HuH-7.5 (cell line): ENCODE measurements at regions not wholly inside any gene's neighbourhood (a gene's known extent, or its start where the extent isn't known, plus 50 kb on each side); places are given as distances from the start of the nearest gene placed in this dataset.

Experiments used
- DNase-seq: peaks from one replicate; pipeline ENCODE4 v3.0.0; 2011; ENCODE audit warnings: low spot score

- DNase-seq: no peak
These were observed 333.4 kb upstream of the FBXO33 start for GRCh38 chr14:39765676-39766075.

GRCh38 chr14:39763402-39763890 is 331.2 kb upstream of the FBXO33 start:
- DNase-seq: no peak

- peak; percentile 3 for DNase-seq
These were observed 330.6 kb upstream of the FBXO33 start for GRCh38 chr14:39762576-39763401.

GRCh38 chr14:39755269-39755878 is 323.1 kb upstream of the FBXO33 start:
- no peak for DNase-seq

GRCh38 chr14:39740454-39740853 is 308.2 kb upstream of the FBXO33 start:
- no peak for DNase-seq

GRCh38 chr14:39739796-39740195 is 307.6 kb upstream of the FBXO33 start:
- DNase-seq: no peak

GRCh38 chr14:39734306-39734705 is 302.1 kb upstream of the FBXO33 start:
- no peak for DNase-seq

GRCh38 chr14:39733741-39734140 is 301.5 kb upstream of the FBXO33 start:
- no peak for DNase-seq

GRCh38 chr14:39731912-39732311 is 299.7 kb upstream of the FBXO33 start:
- no peak for DNase-seq

GRCh38 chr14:39726563-39726962 is 294.3 kb upstream of the FBXO33 start:
- no peak for DNase-seq

GRCh38 chr14:39722547-39723273 is 290.5 kb upstream of the FBXO33 start:
- DNase-seq: no peak

GRCh38 chr14:39716987-39717570 is 284.8 kb upstream of the FBXO33 start:
- DNase-seq: no peak

- no peak for DNase-seq
These were observed 280.2 kb upstream of the FBXO33 start for GRCh38 chr14:39712293-39712999.

GRCh38 chr14:39704594-39704993 is 272.4 kb upstream of the FBXO33 start:
- no peak for DNase-seq

GRCh38 chr14:39694341-39694740 is 262.1 kb upstream of the FBXO33 start:
- no peak for DNase-seq

GRCh38 chr14:39683691-39684260 is 251.5 kb upstream of the FBXO33 start:
- DNase-seq: no peak

- DNase-seq: no peak
These were observed 250.3 kb upstream of the FBXO33 start for GRCh38 chr14:39682582-39682981.

- DNase-seq: no peak
These were observed 249.7 kb upstream of the FBXO33 start for GRCh38 chr14:39681782-39682399.

- DNase-seq: no peak
These were observed 248.5 kb upstream of the FBXO33 start for GRCh38 chr14:39680777-39681176.

GRCh38 chr14:39673734-39674133 is 241.5 kb upstream of the FBXO33 start:
- DNase-seq: no peak

GRCh38 chr14:39673270-39673711 is 241.1 kb upstream of the FBXO33 start:
- DNase-seq: no peak
